ENCODE measurements at regions not wholly inside any gene's neighbourhood (a gene's known extent, or its start where the extent isn't known, plus 50 kb on each side); places are given as distances from the start of the nearest gene placed in this dataset.

DNA sequence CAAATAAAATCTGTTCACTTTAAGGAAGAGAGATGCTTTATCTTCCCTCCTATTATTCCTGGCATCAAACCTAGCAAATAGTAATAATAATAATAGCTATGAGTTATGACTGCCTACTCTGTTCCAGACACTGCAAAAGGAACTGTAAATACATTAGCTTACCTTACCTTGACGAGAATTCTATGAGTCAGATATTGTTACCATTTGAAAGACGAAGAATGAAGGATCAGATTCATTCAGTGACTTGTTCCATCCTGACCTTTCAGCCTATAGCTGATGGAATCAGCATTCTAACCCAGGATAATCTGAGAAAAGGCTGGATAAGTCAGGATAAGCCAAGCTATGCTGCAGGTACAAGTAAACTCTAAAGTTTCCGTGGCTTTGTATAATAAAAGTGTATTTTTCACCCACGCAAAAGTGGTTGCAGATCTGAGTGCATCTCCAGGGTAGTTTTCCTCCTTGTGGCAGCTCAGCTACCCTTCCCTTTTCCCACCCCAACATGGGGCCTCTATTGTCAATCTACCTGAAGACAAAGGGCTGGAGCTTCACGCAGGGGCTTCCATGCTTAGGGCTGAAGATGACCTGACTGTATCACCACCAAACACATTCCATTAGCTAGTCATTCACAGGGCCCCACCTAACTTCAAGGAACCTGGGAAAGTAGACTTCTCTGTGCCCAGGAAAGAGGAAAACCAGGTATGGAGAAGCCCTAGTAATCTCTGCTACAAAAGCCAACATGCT, 57.2 kb upstream of the CCND2 start:
- no peaks in the 10 kb centered on the region for H3K27me3 ChIP-seq (ENCODE audit: insufficient read depth, low read depth)
- no peak overlapping the region for H3K4me2 ChIP-seq
- H3K9ac ChIP-seq: no peak overlapping the region

DNA sequence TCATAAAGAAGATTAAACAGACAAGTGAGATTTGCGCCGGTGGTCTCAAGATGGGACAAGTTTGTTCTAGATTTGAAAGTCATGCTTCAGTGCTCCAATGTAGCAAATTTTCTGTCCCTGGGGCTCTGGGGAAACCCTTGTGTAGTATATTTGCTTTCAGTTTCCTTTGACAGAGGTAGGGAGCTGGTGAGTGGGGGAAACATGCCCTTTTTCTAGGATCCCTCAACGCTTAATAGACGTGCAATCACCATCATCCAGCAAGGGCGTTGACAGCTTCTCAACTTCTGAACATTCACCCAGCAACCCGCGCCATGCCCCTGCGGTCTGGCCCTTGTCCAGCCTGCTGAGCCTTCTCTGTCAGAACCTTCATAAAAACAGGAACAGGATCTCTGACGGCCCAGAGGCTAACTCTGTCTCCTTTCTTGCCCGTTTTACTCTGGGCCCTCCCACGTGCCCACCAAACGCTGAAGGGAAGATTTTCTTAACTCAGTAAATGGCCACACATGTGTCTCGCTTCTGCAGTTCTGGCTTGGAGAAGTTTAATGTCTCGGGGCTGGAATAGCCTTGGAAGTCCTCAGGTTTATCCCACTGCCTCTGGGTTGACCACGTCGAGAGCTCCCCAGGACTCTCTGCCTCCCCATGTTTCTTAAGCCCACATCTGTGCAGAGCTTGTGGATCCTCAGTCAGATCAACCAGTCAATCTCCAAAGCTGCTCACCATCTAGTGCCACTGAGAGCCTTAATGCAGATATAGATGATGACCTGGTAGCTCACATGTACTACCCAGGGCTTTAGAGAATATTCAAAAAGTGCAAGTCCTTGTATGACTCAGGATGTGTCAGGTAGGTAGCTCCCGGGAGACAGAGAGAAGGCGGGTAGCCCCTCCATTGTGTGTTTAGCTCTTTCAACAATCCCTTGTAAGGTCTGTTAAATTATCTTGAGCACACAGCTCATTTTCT, 58.1 kb upstream of the CCND2 start:
- no peak overlapping the region for H3K4me3 ChIP-seq (IDR thresholded peaks at IDR 0.05; ENCODE audit: insufficient read depth, low read depth, low read length)
- TF ChIP-seq, protein P1, sequence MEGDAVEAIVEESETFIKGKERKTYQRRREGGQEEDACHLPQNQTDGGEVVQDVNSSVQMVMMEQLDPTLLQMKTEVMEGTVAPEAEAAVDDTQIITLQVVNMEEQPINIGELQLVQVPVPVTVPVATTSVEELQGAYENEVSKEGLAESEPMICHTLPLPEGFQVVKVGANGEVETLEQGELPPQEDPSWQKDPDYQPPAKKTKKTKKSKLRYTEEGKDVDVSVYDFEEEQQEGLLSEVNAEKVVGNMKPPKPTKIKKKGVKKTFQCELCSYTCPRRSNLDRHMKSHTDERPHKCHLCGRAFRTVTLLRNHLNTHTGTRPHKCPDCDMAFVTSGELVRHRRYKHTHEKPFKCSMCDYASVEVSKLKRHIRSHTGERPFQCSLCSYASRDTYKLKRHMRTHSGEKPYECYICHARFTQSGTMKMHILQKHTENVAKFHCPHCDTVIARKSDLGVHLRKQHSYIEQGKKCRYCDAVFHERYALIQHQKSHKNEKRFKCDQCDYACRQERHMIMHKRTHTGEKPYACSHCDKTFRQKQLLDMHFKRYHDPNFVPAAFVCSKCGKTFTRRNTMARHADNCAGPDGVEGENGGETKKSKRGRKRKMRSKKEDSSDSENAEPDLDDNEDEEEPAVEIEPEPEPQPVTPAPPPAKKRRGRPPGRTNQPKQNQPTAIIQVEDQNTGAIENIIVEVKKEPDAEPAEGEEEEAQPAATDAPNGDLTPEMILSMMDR (conservative IDR thresholded peaks at IDR 0.05; ENCODE audit: low read depth, low read length): no peak
- H3K27ac ChIP-seq: no peak overlapping the region
- H2AFZ ChIP-seq (ENCODE audit: low read depth): no peak overlapping the region; the same call in 1 of the 2 replicates
- H3K4me1 ChIP-seq (ENCODE audit: low read depth, poor library complexity, severe bottlenecking): no peaks in the 10 kb centered on the region
- no peaks in the 10 kb centered on the region for H3K27me3 ChIP-seq (ENCODE audit: insufficient read depth, low read depth)
- no peak overlapping the region for H3K9ac ChIP-seq
- H4K20me1 ChIP-seq (ENCODE audit: insufficient read depth): no peaks in the 10 kb centered on the region
- H3K36me3 ChIP-seq (ENCODE audit: insufficient read depth): no peaks in the 10 kb centered on the region
- no peaks in the 10 kb centered on the region for H3K79me2 ChIP-seq (ENCODE audit: insufficient read depth, low read depth)
- no peak overlapping the region for H3K4me2 ChIP-seq

More for the DNA sequence above, 57.2 kb upstream of the CCND2 start:
- TF ChIP-seq, protein P1 (conservative IDR thresholded peaks at IDR 0.05; ENCODE audit: low read depth, low read length): no peak
- Histone ChIP-seq H3K27ac (no peak overlapping the region), H3K4me1 (ENCODE audit: low read depth, poor library complexity, severe bottlenecking) (no peaks in the 10 kb centered on the region), H4K20me1 (ENCODE audit: insufficient read depth) (no peaks in the 10 kb centered on the region), H3K79me2 (ENCODE audit: insufficient read depth, low read depth) (no peaks in the 10 kb centered on the region), H3K4me3 (IDR thresholded peaks at IDR 0.05; ENCODE audit: insufficient read depth, low read depth, low read length) (no peak overlapping the region), H2AFZ (ENCODE audit: low read depth) (no peak overlapping the region), H3K36me3 (ENCODE audit: insufficient read depth) (no peaks in the 10 kb centered on the region)

DNA sequence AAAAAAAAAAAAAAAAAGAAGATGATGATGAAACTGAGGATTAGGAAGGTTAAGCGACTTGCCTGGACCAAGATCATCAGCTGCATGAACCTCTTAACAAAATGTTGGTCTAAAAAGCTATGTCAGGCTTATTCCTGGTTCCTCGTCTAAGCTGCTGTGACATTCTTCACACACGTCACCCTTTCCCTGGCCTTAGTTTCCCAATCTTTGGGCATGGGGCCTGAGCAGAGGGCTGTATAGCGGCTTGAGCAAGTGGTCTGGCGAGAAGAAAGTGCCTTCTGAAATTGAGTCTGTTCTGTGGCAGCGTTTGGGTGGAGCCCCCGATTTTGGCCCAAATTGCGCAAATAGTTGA, 58.7 kb upstream of the CCND2 start:
- H2AFZ ChIP-seq (ENCODE audit: low read depth): no peak overlapping the region; the same call in 1 of the 2 replicates
- no peaks in the 10 kb centered on the region for H3K4me1 ChIP-seq (ENCODE audit: low read depth, poor library complexity, severe bottlenecking)
- H3K27me3 ChIP-seq (ENCODE audit: insufficient read depth, low read depth): no peaks in the 10 kb centered on the region
- H3K4me2 ChIP-seq: no peak overlapping the region
- no peak overlapping the region for H3K27ac ChIP-seq
- TF ChIP-seq, protein P1 (conservative IDR thresholded peaks at IDR 0.05; ENCODE audit: low read depth, low read length): no peak
- no peaks in the 10 kb centered on the region for H4K20me1 ChIP-seq (ENCODE audit: insufficient read depth)
- no peaks in the 10 kb centered on the region for H3K36me3 ChIP-seq (ENCODE audit: insufficient read depth)
- H3K79me2 ChIP-seq (ENCODE audit: insufficient read depth, low read depth): no peaks in the 10 kb centered on the region
- no peak overlapping the region for H3K9ac ChIP-seq
- H3K4me3 ChIP-seq (IDR thresholded peaks at IDR 0.05; ENCODE audit: insufficient read depth, low read depth, low read length): no peak overlapping the region

DNA sequence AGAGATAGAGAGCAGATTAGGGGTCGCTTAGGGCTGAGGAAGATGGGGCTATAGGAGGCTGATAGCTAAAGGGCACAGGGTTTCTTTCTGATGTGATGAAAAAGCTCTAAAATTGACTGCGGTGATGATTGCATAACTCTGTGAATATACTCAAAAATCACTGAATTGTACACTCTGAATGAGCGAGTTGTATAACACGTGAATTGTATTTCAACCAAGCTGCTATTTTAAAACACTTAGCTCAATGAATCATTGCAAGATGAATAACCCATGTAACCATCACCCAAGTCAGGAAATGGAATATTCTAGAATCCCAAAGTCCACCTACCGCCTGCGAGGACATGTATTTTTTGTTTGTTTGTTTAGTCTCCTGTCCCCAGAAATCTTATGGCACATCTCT, 60.1 kb upstream of the CCND2 start:
- Histone ChIP-seq H3K4me2 (no peak overlapping the region), H3K79me2 (ENCODE audit: insufficient read depth, low read depth) (no peaks in the 10 kb centered on the region), H4K20me1 (ENCODE audit: insufficient read depth) (no peaks in the 10 kb centered on the region), H3K4me3 (IDR thresholded peaks at IDR 0.05; ENCODE audit: insufficient read depth, low read depth, low read length) (no peak overlapping the region), H2AFZ (ENCODE audit: low read depth) (no peak overlapping the region), H3K4me1 (ENCODE audit: low read depth, poor library complexity, severe bottlenecking) (no peaks in the 10 kb centered on the region), H3K9ac (no peak overlapping the region), H3K27ac (no peak overlapping the region), H3K27me3 (ENCODE audit: insufficient read depth, low read depth) (no peaks in the 10 kb centered on the region), H3K36me3 (ENCODE audit: insufficient read depth) (no peaks in the 10 kb centered on the region)
- TF ChIP-seq, protein P1 (conservative IDR thresholded peaks at IDR 0.05; ENCODE audit: low read depth, low read length): no peak

Data from KMS-11 (cell line).